ENCODE measurements at regions not wholly inside any gene's neighbourhood (a gene's known extent, or its start where the extent isn't known, plus 50 kb on each side); places are given as distances from the start of the nearest gene placed in this dataset.
A peak's percentile ranks its signal among the peaks of the same experiment; 100 is the strongest.
"Not testable (repeated sequence)": the region's sequence is repeated elsewhere in the genome, so short reads cannot be mapped to it uniquely, and the experiment has no call there.

DNA sequence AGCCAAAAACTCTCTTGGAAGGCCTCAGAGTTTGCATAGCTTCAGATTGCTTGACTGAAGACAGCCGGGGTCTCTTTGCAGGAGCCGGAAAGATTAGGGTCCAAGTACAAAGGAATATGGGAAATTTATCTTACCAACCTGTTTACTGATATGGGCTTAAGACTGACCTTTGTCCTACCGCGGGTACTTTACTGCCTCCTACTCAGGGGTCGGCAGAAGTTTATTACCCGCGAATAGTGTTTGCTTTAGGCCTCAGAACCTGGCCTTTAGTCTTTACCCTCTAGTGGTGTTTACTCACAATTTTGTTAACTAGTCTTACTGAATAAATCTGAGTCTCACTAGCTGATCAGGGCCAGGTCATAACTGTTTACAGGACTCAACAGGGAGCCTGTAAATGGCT, 765.4 kb upstream of the SPRY2 start:
- no peak overlapping the region for H3K4me2 ChIP-seq
- TF ChIP-seq EZH2phosphoT487 (IDR thresholded peaks at IDR 0.05; ENCODE audit: low read depth, severe bottlenecking, unreplicated experiment) (no peak), EZH2 (IDR thresholded peaks at IDR 0.05; ENCODE audit: borderline replicate concordance) (no peak)
- TF ChIP-seq, protein P1, sequence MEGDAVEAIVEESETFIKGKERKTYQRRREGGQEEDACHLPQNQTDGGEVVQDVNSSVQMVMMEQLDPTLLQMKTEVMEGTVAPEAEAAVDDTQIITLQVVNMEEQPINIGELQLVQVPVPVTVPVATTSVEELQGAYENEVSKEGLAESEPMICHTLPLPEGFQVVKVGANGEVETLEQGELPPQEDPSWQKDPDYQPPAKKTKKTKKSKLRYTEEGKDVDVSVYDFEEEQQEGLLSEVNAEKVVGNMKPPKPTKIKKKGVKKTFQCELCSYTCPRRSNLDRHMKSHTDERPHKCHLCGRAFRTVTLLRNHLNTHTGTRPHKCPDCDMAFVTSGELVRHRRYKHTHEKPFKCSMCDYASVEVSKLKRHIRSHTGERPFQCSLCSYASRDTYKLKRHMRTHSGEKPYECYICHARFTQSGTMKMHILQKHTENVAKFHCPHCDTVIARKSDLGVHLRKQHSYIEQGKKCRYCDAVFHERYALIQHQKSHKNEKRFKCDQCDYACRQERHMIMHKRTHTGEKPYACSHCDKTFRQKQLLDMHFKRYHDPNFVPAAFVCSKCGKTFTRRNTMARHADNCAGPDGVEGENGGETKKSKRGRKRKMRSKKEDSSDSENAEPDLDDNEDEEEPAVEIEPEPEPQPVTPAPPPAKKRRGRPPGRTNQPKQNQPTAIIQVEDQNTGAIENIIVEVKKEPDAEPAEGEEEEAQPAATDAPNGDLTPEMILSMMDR (IDR thresholded peaks at IDR 0.05; ENCODE audit: poor library complexity), result no peak
- no peak overlapping the region for H3K4me3 ChIP-seq
- no peak overlapping the region for H2AFZ ChIP-seq
- H3K79me2 ChIP-seq, result no peaks in the 10 kb centered on the region
- DNase-seq (ENCODE audit: low spot score), result peak; percentile 45
- no peaks in the 10 kb centered on the region for H3K27me3 ChIP-seq
- H4K20me1 ChIP-seq (ENCODE audit: insufficient read depth, poor library complexity, severe bottlenecking), result no peaks in the 10 kb centered on the region
- H3K9me2 ChIP-seq (replicated peaks; ENCODE audit: insufficient read depth), result no peaks in the 10 kb centered on the region
- H3K4me1 ChIP-seq (ENCODE audit: insufficient read depth), result peaks cover 12% of the 10 kb centered on the region
- peak overlapping the region; percentile 53 for H3K27ac ChIP-seq
- WGBS (ENCODE audit: low lambda C conversion rate, missing lambda C conversion rate), result 29% methylated on average over 7 of the region's 7 CpGs
- H3K36me3 ChIP-seq (replicated peaks; ENCODE audit: insufficient read depth, low read depth), result no peaks in the 10 kb centered on the region
- no peaks in the 10 kb centered on the region for H3K9me3 ChIP-seq (ENCODE audit: low read depth)

- Histone ChIP-seq H2AFZ (no peak overlapping the region), H3K4me1 (ENCODE audit: insufficient read depth) (peaks cover 12% of the 10 kb centered on the region), H3K79me2 (no peaks in the 10 kb centered on the region), H3K9me3 (ENCODE audit: low read depth) (no peaks in the 10 kb centered on the region), H3K27me3 (no peaks in the 10 kb centered on the region), H3K27ac (no peak overlapping the region), H3K4me2 (no peak overlapping the region), H3K4me3 (no peak overlapping the region), H3K36me3 (replicated peaks; ENCODE audit: insufficient read depth, low read depth) (no peaks in the 10 kb centered on the region), H3K9me2 (replicated peaks; ENCODE audit: insufficient read depth) (no peaks in the 10 kb centered on the region), H4K20me1 (ENCODE audit: insufficient read depth, poor library complexity, severe bottlenecking) (no peaks in the 10 kb centered on the region)
- TF ChIP-seq EZH2 (IDR thresholded peaks at IDR 0.05; ENCODE audit: borderline replicate concordance) (no peak), EZH2phosphoT487 (IDR thresholded peaks at IDR 0.05; ENCODE audit: low read depth, severe bottlenecking, unreplicated experiment) (no peak)
- TF ChIP-seq, protein P1 (IDR thresholded peaks at IDR 0.05; ENCODE audit: poor library complexity), result no peak
- no peak for DNase-seq (ENCODE audit: low spot score)
- WGBS (ENCODE audit: low lambda C conversion rate, missing lambda C conversion rate), result 100% methylated on average over 1 of the region's 1 CpG
These were observed 763.2 kb upstream of the SPRY2 start for GRCh38 chr13:81104035-81104715.

DNA sequence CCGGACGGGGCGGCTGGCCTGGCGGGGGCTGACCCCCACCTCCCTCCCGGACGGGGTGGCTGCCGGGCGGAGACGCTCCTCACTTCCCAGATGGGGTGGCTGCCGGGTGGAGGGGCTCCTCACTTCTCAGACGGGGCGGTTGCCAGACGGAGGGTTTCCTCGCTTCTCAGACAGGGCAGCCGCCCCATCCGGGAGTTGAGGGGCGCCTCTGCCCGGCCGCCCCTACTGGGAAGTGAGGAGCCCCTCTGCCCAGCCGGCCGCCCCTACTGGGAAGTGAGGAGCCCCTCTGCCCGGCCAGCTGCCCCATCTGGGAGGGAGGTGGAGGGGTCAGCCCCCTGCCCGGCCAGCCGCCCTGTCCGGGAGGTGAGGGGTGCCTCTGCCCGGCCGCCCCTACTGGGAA, 761.1 kb upstream of the SPRY2 start:
- H3K9me3 ChIP-seq (ENCODE audit: low read depth); H3K4me3 ChIP-seq; H3K27me3 ChIP-seq; H4K20me1 ChIP-seq (ENCODE audit: insufficient read depth, poor library complexity, severe bottlenecking); H3K9me2 ChIP-seq (replicated peaks; ENCODE audit: insufficient read depth); H2AFZ ChIP-seq; H3K27ac ChIP-seq; H3K36me3 ChIP-seq (replicated peaks; ENCODE audit: insufficient read depth, low read depth); DNase-seq (ENCODE audit: low spot score); H3K79me2 ChIP-seq; H3K4me2 ChIP-seq: not testable (repeated sequence)
- H3K4me1 ChIP-seq (ENCODE audit: insufficient read depth), result peaks cover 12% of the 10 kb centered on the region
- 100% methylated on average over 1 of the region's 27 CpGs for WGBS (ENCODE audit: low lambda C conversion rate, missing lambda C conversion rate)

DNA sequence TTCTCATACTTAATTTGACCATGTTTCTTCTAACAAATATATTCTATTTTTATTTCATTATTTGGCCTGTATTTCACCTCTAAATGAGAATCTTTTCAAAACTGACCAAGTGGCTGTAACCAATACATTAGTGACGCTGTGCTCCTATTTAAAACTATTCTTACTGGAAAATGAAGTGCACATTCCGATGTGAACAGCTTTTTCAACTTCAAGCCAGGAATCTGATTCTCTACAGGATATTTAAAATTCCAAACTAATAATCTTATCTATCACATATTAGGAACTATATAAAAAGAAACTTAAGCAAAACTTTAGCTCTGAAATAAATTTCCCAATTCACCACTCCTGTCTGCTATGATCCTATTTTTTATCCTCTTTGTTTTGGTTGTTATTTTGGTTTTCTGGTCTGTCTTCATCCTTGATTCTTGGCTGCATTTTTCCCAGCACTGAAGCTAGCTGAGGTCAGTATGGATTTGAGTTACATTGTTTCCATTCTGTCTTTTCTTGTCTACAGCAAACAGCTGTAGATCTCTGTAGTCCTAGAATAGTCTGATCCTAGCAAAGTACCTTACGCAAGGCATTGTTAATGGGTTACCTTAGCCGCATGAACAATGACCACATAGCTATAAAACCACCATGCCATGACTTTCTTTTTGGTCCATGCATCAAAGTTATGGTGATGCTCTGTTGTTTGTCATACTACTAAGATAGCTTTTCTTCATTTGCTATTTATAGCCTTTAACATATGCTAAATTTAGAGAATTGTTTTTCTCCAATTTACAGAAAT, 748.6 kb upstream of the SPRY2 start:
- TF ChIP-seq EZH2 (IDR thresholded peaks at IDR 0.05; ENCODE audit: borderline replicate concordance) (no peak), EZH2phosphoT487 (IDR thresholded peaks at IDR 0.05; ENCODE audit: low read depth, severe bottlenecking, unreplicated experiment) (no peak)
- TF ChIP-seq, protein P1 (IDR thresholded peaks at IDR 0.05; ENCODE audit: poor library complexity), result no peak
- no peak overlapping the region for H2AFZ ChIP-seq
- H3K4me1 ChIP-seq (ENCODE audit: insufficient read depth), result no peaks in the 10 kb centered on the region
- H3K4me3 ChIP-seq, result no peak overlapping the region
- no peak overlapping the region for H3K27ac ChIP-seq
- DNase-seq (ENCODE audit: low spot score), result peak; percentile 7
- no peaks in the 10 kb centered on the region for H3K9me3 ChIP-seq (ENCODE audit: low read depth)
- WGBS (ENCODE audit: low lambda C conversion rate, missing lambda C conversion rate), result 81% methylated on average over 4 of the region's 4 CpGs
- H3K27me3 ChIP-seq, result no peaks in the 10 kb centered on the region
- no peaks in the 10 kb centered on the region for H3K9me2 ChIP-seq (replicated peaks; ENCODE audit: insufficient read depth)
- H4K20me1 ChIP-seq (ENCODE audit: insufficient read depth, poor library complexity, severe bottlenecking), result no peaks in the 10 kb centered on the region
- H3K79me2 ChIP-seq, result no peaks in the 10 kb centered on the region
- H3K4me2 ChIP-seq, result no peak overlapping the region
- H3K36me3 ChIP-seq (replicated peaks; ENCODE audit: insufficient read depth, low read depth), result no peaks in the 10 kb centered on the region

Measured in hepatocyte (in vitro differentiated cells).